ENCODE measurements at regions not wholly inside any gene's neighbourhood (a gene's known extent, or its start where the extent isn't known, plus 50 kb on each side); places are given as distances from the start of the nearest gene placed in this dataset.

DNA sequence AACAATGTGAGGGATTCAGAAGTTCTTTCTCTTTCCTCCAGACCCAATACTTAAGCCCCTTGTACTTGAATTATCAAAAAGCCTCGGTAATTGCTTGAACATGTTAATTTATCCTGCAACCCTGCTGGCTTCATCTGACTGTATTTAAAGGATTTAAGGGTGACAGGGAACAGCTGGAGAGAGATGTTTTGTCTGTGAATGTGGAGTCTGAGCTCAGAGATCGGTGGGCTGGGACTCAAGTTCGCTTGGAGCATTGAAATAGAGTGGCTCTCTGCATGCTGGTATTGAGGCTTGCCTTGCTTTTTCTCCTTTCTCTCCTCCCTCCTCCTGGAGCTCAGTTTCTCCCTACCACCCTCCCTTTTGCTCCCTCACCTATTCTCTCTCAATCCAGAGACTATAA lies 73.6 kb downstream of the BOD1L2 start:
- in situ Hi-C loops (cut with MboI; ENCODE audit: low pct_unique_long_range_greater_than_20kb in 2 of 9, low sequenced_read_pairs in 9 of 9, unreplicated experiment in 9 of 9) = no loop called here
- H3K27ac ChIP-seq = peak overlapping the region in 1 of 2 donors; percentile 21
- peaks cover 15 to 17% of the 10 kb centered on the region in 2 donors for H3K4me1 ChIP-seq (replicated peaks in 1 of 2)
- no peak overlapping the region for H3K4me3 ChIP-seq
- 0 to 10% (median 4%) methylated on average over 1 to 3 of the region's 3 CpGs; no CpG with 5 or more reads in 6 of the 10 experiments for WGBS, 10 experiments
- ATAC-seq (replicated peaks in 6 of 8) = peak in 3 of 8 experiments; percentile 20 to 27 (median 24)

DNA sequence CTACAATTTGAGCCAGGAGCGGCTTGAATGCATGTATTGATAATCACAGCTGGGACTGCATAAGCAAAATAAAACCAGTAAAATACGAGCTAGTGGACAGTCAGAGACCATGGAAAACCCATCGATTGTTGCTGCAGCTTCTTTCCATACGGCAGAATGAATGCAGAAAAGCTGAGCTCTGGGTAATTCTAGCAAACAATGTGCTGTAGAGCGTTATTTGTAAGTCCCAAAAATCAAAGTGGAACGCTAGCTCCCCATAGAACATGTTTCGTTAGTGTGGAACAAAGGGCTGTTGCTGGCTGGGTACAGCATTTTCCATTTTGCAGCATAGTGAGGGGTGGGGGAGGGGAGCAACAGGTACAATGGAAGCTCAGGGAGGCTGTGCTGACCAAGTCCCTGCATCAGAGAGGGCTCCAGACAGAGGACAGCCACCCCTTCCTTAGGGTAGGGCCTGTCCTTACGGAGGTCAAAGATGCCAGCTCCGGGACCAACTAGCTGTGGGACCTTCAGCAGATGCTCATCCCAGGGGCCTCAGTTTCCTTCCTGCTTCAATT lies 74.1 kb downstream of the BOD1L2 start:
- in situ Hi-C loops (cut with MboI; ENCODE audit: low pct_unique_long_range_greater_than_20kb in 2 of 9, low sequenced_read_pairs in 9 of 9, unreplicated experiment in 9 of 9) = no loop called here
- WGBS, 10 experiments = 0 to 100% (median 69%) methylated on average over 1 to 9 of the region's 9 CpGs; no CpG with 5 or more reads in 1 of the 10 experiments
- H3K4me3 ChIP-seq = no peak overlapping the region
- no peak for ATAC-seq (replicated peaks in 6 of 8)
- peak overlapping the region in 1 of 2 donors; percentile 21 for H3K27ac ChIP-seq
- H3K4me1 ChIP-seq (replicated peaks in 1 of 2) = peaks cover 15 to 17% of the 10 kb centered on the region in 2 donors

DNA sequence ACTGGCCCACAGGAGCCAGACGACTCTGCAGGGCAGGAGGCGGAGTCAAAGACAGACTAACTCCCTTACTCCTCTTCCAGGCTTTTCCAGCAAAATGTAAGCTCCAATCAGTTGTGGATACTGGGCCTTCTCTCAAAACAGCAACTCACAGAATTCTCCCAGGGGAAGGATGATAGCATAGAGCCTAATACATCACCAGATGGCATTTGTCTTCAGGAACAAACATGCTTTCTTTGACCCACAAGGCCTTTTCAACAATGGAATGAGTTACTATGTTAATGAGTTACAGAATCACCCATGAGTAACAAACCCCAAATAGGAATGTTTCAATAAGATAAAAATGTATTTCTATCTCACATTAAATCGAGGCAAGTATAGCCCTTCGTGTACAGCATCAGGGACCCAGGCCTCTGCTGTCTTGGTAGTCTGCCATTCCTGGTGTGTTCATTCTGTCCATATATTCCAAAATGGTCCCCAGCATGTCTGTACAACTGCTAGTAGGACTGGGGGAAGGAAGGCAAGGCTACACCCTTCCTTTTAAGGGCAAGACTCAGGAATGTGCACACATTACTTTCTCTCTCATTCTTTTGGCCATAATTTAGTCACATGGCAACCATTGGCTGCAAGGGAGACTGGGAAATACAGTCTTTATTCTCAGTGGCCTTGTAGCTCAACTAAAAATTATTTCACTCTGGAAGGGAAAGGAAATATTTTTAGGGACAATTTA lies 76.4 kb downstream of the BOD1L2 start:
- Histone ChIP-seq H3K4me3 (no peak overlapping the region), H3K4me1 (replicated peaks in 1 of 2) (peaks cover 15 to 17% of the 10 kb centered on the region in 2 donors), H3K27ac (no peak overlapping the region)
- 0 to 86% (median 47%) methylated on average over 1 to 4 of the region's 4 CpGs for WGBS, 10 experiments
- peak in 7 of 8 experiments; percentile 20 to 59 (median 36) for ATAC-seq (replicated peaks in 6 of 8)
- in situ Hi-C loops (cut with MboI; ENCODE audit: low pct_unique_long_range_greater_than_20kb in 2 of 9, low sequenced_read_pairs in 9 of 9, unreplicated experiment in 9 of 9) = no loop called here

DNA sequence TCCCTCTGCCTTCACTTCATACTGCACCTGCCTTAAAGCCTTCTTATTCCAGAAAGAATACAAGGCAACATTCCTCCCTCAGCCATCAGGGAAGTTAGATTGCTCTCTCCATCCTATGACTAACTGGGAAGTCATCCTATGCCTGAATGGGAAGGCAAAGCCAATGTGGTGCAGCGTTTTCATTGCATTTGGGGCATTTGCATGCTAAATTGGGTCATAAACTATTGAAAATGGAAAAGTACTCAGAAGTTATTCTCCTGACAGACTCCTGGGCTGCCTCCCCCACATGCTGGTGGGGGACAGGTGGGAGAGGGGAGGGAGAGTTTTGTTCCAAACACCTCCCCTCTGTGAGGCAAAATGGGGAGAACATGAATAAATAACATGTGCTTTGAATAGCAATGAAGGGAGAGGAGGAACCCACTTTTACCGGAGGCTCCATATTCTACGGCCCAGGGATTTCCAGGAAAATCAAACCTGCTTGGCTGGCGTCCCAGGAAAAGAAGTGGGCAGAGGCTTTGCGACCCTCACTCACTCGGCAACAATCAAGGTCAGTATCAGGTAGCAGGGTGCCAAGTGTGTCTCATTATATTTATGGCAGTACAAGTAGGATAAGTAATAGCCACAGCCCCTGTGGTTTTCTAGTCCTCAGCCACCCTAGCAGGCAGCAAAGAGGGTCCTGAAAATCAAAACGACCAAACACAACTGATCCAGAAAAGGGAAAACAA lies 84.1 kb downstream of the BOD1L2 start:
- WGBS, 10 experiments = 0 to 51% (median 11%) methylated on average over 1 to 6 of the region's 7 CpGs; no CpG with 5 or more reads in 1 of the 10 experiments
- Histone ChIP-seq H3K4me3 (no peak overlapping the region), H3K4me1 (replicated peaks in 1 of 2) (peaks cover 11 to 14% of the 10 kb centered on the region in 2 donors), H3K27ac (no peak overlapping the region)
- in situ Hi-C loops (cut with MboI; ENCODE audit: low pct_unique_long_range_greater_than_20kb in 2 of 9, low sequenced_read_pairs in 9 of 9, unreplicated experiment in 9 of 9) = no loop called here
- peak in 2 of 8 experiments; percentile 19 to 42 for ATAC-seq (replicated peaks in 6 of 8)

DNA sequence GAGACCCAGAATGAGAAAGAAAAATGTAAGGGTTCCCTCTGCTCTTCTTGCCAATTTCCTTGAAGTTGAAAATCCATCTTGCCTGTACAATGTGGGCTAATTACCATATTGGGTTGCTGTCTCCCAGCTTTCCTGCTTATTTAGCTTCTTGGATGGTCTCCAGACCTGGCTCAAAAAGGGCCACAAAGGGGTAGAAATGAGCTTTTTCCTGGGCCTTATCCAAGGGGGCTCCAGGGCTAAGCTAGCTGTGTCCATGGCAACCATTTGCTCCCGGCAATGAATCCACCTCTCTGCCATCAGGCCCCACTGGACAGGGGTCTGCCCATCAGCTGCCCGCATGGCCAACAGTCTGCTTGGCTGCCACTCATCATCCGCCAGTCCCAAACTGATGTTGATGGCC lies 85.0 kb downstream of the BOD1L2 start:
- ATAC-seq (replicated peaks in 6 of 8) = peak in 3 of 8 experiments; percentile 39 to 94 (median 46)
- WGBS, 10 experiments = 27 to 100% (median 84%) methylated on average over 1 to 3 of the region's 3 CpGs; no CpG with 5 or more reads in 1 of the 10 experiments
- in situ Hi-C loops (cut with MboI; ENCODE audit: low pct_unique_long_range_greater_than_20kb in 2 of 9, low sequenced_read_pairs in 9 of 9, unreplicated experiment in 9 of 9) = no loop called here
- Histone ChIP-seq H3K4me1 (replicated peaks in 1 of 2) (peaks cover 11 to 14% of the 10 kb centered on the region in 2 donors), H3K4me3 (no peak overlapping the region), H3K27ac (no peak overlapping the region)

DNA sequence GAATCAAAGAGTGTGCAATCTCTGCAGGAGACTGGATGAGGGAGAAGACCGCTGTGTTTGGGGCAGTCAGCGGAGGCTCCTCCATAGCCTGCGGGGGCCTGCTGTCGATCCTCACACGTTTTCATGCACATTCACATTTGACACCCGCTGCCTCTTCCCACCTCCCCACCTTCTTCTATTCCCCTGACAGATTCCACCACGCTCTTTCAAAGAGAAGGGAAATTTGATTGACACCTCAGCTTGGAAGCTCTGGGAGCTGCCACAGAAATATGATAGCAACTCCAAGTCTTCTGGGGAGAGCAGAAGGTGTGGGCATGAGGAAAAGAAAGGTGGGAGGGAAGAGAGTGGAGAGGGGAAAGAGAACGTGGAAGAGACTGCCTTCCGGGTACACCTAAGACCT lies 87.5 kb downstream of the BOD1L2 start:
- in situ Hi-C loops (cut with MboI; ENCODE audit: low pct_unique_long_range_greater_than_20kb in 2 of 9, low sequenced_read_pairs in 9 of 9, unreplicated experiment in 9 of 9) = no loop called here
- H3K27ac ChIP-seq = no peak overlapping the region
- 0 to 78% (median 54%) methylated on average over 1 to 9 of the region's 9 CpGs; no CpG with 5 or more reads in 4 of the 10 experiments for WGBS, 10 experiments
- no peak for ATAC-seq (replicated peaks in 6 of 8)
- H3K4me1 ChIP-seq (replicated peaks in 1 of 2) = peaks cover 11 to 14% of the 10 kb centered on the region in 2 donors
- no peak overlapping the region for H3K4me3 ChIP-seq

DNA sequence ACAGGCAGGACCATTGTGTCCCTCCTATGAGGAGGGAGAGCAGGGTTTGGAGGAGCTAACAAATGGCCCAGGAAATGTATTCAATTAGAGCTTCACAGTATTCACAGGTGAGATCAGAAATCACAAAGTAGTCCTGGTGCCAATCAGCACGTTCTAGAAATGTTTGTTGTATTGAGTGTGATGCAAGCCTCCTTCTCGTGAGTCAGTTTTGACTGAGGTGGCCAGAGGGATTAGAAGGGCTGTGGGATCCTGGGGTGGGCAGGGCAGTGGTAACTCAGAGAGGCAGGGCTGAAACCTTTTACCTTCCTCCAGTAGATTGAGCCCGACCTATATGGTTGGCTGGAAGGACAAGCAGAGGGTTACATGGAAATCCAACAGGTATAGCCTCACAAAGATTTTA lies 95.0 kb downstream of the BOD1L2 start:
- no peak overlapping the region for H3K4me3 ChIP-seq
- 0 to 92% (median 55%) methylated on average over 1 to 3 of the region's 3 CpGs; no CpG with 5 or more reads in 4 of the 10 experiments for WGBS, 10 experiments
- in situ Hi-C loops (cut with MboI; ENCODE audit: low pct_unique_long_range_greater_than_20kb in 2 of 9, low sequenced_read_pairs in 9 of 9, unreplicated experiment in 9 of 9) = no loop called here
- ATAC-seq (replicated peaks in 6 of 8) = no peak
- no peaks in the 10 kb centered on the region for H3K4me1 ChIP-seq (replicated peaks in 1 of 2)
- H3K27ac ChIP-seq = no peak overlapping the region

DNA sequence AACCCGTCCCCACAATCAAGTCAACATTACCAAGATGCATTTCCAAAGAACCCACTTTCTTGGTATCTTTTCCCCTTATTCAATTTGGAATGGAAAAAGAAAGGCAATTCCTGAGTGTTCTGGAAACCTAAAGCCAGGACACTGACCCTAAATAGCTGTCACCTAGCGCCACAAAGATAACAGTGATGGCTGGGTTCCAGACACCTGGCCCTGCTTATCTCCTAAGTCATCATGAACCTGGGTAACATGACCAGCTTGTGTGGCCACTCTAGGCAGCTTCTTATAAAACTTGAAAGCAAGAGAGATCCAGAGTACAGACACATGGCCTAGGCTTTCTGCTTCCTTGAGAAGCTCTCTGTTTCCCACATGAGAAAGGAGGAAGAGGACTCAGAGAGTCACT lies 95.4 kb downstream of the BOD1L2 start:
- in situ Hi-C loops (cut with MboI; ENCODE audit: low pct_unique_long_range_greater_than_20kb in 2 of 9, low sequenced_read_pairs in 9 of 9, unreplicated experiment in 9 of 9) = no loop called here
- 17 to 100% (median 93%) methylated on average over 1 to 2 of the region's 2 CpGs; no CpG with 5 or more reads in 5 of the 10 experiments for WGBS, 10 experiments
- ATAC-seq (replicated peaks in 6 of 8) = no peak
- Histone ChIP-seq H3K4me1 (replicated peaks in 1 of 2) (no peaks in the 10 kb centered on the region), H3K27ac (no peak overlapping the region), H3K4me3 (no peak overlapping the region)

DNA sequence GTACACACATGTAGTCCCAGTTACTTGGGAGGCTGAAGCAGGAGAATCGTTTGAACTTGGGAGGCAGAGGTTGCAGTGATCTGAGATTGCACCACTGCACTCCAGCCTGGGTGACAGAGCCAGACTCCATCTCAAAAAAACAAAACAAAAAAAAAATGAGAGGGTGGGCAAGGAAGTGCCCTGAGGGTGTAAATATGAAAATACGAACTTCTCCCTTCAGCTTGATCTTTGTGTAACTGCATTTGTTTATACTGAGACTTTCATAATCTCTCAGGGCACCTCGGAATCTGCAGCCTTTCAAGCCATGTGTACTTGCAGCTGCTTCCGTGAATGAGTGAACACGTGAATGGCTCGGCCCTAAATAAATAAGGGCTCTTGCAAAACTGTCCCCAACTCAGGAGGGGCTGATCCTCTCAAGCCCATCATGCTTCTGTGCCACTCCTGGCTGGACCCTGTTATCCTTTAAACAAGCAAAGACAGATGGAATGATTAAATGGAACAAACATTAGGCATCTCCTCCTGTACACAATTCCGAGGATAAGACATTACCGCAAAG lies 96.8 kb downstream of the BOD1L2 start:
- Histone ChIP-seq H3K4me1 (replicated peaks in 1 of 2) (peaks cover 10% of the 10 kb centered on the region in 2 donors), H3K4me3 (no peak overlapping the region), H3K27ac (no peak overlapping the region)
- 32 to 100% (median 84%) methylated on average over 1 to 7 of the region's 8 CpGs; no CpG with 5 or more reads in 1 of the 10 experiments for WGBS, 10 experiments
- in situ Hi-C loops (cut with MboI; ENCODE audit: low pct_unique_long_range_greater_than_20kb in 2 of 9, low sequenced_read_pairs in 9 of 9, unreplicated experiment in 9 of 9) = no loop called here
- no peak for ATAC-seq (replicated peaks in 6 of 8)

DNA sequence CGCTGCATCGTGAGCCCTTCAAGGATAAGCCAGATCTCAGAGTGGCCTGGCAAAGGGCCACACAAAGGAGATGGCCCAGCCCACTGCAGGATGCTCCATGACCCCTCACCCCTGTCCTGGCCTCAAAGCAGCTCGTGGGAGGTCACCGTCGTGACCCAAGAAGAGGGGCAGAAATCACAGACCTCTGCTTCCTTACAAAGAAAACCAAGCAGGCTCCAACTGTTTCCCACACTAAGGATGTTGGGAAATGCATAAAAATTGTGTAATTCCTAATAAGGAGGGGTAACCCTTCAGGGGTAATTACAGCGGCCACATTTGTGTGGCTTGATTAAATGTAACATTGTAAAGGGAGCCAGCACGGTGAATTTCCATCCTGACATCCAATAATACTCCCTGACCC lies 102.3 kb downstream of the BOD1L2 start:
- in situ Hi-C loops (cut with MboI; ENCODE audit: low pct_unique_long_range_greater_than_20kb in 2 of 9, low sequenced_read_pairs in 9 of 9, unreplicated experiment in 9 of 9) = no loop called here
- ATAC-seq (replicated peaks in 6 of 8) = peak in 5 of 8 experiments; percentile 9 to 53 (median 38)
- WGBS, 10 experiments = 13 to 60% (median 21%) methylated on average over 1 to 4 of the region's 7 CpGs; no CpG with 5 or more reads in 4 of the 10 experiments

DNA sequence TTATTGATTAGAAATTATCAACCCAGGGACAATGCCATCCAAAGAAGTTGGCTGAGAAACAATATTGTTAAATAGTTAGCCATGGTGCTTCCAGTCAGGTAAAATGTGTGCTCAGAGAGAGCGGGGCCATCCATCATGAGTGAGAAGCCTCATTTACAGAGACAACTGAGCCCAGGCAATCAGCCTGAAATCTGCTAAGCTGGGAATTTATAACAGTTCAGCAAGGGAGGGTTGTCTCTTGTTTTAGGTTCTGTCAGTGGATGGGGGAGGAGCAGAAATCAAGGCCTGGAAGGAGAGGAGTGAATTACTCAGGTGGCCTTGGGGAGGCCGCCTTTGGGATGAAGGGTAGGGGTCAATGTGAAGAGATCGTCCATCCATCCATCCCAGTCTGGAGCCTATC lies 102.5 kb upstream of the ST8SIA3 start:
- H3K4me1 ChIP-seq (replicated peaks in 1 of 2) = peaks cover 36 to 43% of the 10 kb centered on the region in 2 donors
- ATAC-seq (replicated peaks in 6 of 8) = peak in 5 of 8 experiments; percentile 53 to 79 (median 73)
- 33 to 100% (median 59%) methylated on average over 1 to 3 of the region's 3 CpGs; no CpG with 5 or more reads in 5 of the 10 experiments for WGBS, 10 experiments
- H3K27ac ChIP-seq = peak overlapping the region; percentile 4 to 48
- H3K4me3 ChIP-seq = no peak overlapping the region
- in situ Hi-C loops (cut with MboI; ENCODE audit: low pct_unique_long_range_greater_than_20kb in 2 of 9, low sequenced_read_pairs in 9 of 9, unreplicated experiment in 9 of 9) = no loop called here

More for the DNA sequence above, 102.3 kb downstream of the BOD1L2 start:
- Histone ChIP-seq H3K4me1 (replicated peaks in 1 of 2) (peaks cover 36 to 40% of the 10 kb centered on the region in 2 donors), H3K4me3 (no peak overlapping the region), H3K27ac (peak overlapping the region; percentile 26 to 38)

DNA sequence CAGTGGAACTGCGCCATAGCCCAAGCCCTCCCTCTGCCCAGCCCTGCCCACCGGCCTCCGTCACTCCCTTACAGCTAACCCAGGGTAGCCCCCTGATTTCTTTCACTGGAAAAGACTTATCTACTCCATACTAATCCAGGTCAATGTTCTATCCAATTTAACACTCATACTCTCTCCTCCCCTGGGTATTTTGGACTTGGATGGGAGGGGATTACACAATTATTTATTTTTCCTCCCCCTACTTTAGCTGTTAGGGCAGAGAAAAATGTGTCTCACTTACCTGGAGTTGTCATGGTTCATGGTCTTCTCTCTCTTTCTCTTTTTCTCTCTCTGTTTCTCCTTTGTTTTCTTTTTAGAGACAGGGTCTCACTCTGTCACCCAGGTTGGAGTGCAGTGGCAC lies 100.6 kb upstream of the ST8SIA3 start:
- no peak for ATAC-seq (replicated peaks in 6 of 8)
- no peak overlapping the region for H3K27ac ChIP-seq
- no peak overlapping the region for H3K4me3 ChIP-seq
- in situ Hi-C loops (cut with MboI; ENCODE audit: low pct_unique_long_range_greater_than_20kb in 2 of 9, low sequenced_read_pairs in 9 of 9, unreplicated experiment in 9 of 9) = no loop called here
- peaks cover 36 to 43% of the 10 kb centered on the region in 2 donors for H3K4me1 ChIP-seq (replicated peaks in 1 of 2)
- WGBS, 10 experiments = 92 to 100% (median 100%) methylated on average over 1 to 2 of the region's 3 CpGs; no CpG with 5 or more reads in 6 of the 10 experiments
